ENCODE measurements at regions not wholly inside any gene's neighbourhood (a gene's known extent, or its start where the extent isn't known, plus 50 kb on each side); places are given as distances from the start of the nearest gene placed in this dataset.
"Not testable (repeated sequence)": the region's sequence is repeated elsewhere in the genome, so short reads cannot be mapped to it uniquely, and the experiment has no call there.

- DNase-seq (ENCODE audit: low read depth): no peak
Observed at GRCh38 chr16:61002479-61003204, 1033.6 kb downstream of the CDH8 start.

DNA sequence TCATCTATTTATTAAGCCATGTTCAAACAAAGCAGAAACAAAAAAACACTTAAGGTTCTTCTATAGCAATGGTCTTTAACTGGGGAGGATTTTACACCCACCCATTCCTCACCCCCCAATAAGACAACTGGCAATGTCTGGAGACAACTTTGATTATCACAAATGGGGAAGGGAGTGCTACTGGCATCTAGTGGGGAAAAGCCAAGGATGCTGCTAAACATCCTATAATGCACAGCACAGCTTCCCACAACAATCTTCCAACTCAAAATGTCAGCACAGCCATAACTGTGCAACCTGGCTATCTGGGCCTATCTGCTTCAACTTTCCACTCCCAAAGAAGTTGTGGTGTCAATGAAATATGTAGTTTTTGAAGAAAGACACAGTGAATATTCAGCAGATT, 1044.4 kb downstream of the CDH8 start:
- DNase-seq (ENCODE audit: low read depth): no peak

DNA sequence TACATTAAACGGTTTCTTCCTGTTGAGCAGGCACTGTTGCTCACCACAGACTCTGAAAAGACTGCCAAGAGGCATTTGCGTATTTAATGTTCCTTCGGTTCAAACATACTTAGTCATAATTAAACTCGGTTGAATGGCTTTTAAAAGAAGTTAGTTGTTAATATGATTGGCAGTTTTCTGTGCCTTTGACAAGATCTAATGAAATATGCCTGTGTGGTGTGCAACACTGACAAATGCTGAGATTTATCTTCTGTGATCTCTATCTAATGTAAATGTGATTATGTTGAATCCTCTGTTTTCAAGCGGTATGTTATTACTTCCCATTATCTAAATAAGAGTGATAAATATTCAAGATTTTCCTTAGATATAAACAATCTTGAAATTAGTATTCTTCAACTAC, 1046.6 kb downstream of the CDH8 start:
- DNase-seq (ENCODE audit: low read depth): no peak

- no peak for DNase-seq (ENCODE audit: low read depth)
Observed at GRCh38 chr16:60979119-60979518, 1057.1 kb downstream of the CDH8 start.

DNA sequence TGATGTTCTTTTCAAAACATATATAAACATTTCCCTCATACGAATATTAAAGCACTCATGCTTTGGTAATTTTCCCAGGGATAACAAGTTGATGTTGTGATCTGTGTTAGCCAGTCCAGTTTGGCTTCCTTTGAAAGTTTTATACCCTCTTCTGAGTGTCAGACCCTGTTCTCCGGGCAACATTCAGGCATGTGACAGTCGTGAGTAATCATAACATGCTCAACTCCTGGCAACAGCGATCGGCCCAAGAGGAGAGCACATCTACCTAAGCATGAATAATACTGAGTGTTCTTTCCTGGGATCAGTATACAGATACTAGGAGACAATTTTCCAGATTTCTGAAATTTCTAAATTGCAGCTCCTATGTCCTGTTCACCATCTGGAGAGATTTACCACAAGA, 1086.4 kb downstream of the CDH8 start:
- DNase-seq (ENCODE audit: low read depth): no peak

DNA sequence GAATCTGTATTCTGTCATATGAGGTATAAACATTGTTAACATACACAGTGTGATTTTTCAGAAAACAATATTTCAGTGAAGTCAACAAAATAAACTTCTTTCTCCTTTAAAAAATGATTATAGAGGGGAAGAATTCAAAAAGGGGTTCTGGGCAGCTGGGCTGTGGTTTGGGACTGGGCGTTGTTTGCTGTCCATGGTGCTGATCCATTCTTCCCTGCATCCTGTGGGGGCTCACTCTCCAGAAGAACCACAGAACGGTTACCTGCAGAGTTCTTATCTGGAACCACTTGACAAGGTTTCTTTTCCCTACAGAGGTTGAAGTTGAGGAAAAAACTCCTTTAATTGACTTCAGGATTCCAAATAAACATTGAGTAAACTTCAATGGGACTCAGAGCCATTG, 1091.0 kb downstream of the CDH8 start:
- DNase-seq (ENCODE audit: low read depth): no peak

DNA sequence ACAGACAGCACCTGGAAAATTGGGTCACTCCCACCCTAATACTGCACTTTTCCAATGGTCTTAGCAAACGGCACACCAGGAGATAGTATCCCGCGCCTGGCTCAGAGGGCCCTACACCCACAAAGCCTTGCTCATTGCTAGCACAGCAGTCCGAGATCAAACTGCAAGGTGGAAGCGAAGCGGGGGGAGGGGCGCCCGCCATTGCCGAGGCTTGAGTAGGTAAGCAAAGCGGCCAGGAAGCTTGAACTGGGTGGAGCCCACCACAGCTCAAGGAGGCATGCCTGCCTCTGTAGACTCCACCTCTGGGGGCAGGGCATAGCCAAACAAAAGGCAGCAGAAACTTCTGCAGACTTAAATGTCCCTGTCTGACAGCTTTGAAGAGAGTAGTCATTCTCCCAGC, 1100.0 kb downstream of the CDH8 start:
- DNase-seq (ENCODE audit: low read depth): not testable (repeated sequence)

DNA sequence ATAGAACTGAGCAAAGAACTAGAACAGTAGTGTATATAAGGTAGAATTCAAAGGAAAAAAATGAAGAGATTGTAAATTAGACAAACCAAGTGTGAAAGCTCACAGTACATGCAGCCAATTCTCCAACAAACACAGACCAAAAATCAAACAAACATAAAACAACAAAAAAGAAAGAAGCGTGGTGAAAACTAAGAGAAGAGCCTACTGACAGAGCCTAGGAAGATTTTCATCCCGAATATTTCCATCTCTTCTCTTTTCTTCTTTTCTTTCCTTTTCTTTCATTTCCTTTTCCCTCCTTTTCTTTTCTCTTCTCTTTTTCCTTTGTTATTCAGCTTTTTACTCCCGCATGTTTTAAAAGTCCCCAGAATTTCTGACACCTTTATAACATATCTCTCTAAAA, 1103.6 kb downstream of the CDH8 start:
- no peak for DNase-seq (ENCODE audit: low read depth)

DNA sequence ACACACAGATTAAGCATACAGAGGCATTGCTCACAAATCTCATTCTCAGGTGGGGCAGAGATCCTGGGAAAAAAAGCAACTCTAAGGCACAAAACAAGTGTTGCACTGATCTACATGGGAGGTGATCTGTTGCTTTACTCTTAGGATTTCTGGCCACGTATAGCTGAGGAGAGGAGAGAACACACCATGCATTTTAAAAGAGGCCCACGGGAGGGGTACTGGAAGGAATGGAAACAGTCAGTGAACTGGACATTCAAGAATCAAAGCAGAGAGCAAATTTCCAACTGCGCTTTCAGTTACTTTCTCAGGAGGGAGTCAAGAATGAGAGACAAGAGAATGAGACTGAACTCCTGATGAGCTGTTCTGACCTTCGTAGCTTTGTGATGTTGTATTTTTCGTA, 1105.9 kb downstream of the CDH8 start:
- no peak for DNase-seq (ENCODE audit: low read depth)

- DNase-seq (ENCODE audit: low read depth): no peak
Observed at GRCh38 chr16:60922920-60923319, 1113.3 kb downstream of the CDH8 start.

DNA sequence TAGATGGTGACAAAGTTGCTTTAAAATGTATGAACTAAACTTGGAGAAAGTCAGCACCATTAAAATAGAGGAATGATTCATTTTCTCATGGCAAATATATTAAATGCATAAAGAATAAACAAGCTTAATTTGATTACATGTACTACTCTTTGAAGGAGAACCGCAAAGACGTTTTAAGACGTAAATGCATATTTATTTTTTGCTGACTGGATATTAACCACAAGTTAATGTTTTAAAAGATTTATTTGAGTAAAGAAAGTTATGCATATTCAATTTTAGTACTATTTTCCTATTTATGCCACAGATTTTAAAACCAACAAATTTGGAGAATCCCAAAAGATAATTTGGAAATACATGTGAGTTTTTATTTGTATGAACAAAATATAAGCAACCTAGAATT, 1121.9 kb downstream of the CDH8 start:
- DNase-seq (ENCODE audit: low read depth): no peak

GRCh38 chr16:60907645-60908044, 1128.6 kb downstream of the CDH8 start:
- no peak for DNase-seq (ENCODE audit: low read depth)

GRCh38 chr16:60905811-60906210, 1130.4 kb downstream of the CDH8 start:
- no peak for DNase-seq (ENCODE audit: low read depth)

DNA sequence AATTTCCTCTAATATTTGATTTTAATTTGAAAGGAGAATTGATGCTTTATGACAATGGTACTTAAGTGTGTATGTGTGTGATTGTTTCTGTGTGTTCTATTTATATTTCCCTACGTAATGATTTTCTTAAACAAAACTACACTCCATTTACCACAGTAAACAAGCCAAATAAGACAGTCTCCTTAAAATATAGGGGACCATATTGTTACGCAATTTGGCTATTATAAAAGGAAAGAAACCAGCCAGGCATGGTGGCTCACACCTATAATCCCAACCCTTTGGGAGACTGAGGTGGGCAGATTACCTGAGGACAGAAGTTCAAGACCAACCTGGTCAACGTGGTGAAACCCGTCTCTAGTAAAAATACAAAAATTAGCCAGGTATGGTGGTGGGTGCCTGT, 1134.1 kb downstream of the CDH8 start:
- no peak for DNase-seq (ENCODE audit: low read depth)

DNA sequence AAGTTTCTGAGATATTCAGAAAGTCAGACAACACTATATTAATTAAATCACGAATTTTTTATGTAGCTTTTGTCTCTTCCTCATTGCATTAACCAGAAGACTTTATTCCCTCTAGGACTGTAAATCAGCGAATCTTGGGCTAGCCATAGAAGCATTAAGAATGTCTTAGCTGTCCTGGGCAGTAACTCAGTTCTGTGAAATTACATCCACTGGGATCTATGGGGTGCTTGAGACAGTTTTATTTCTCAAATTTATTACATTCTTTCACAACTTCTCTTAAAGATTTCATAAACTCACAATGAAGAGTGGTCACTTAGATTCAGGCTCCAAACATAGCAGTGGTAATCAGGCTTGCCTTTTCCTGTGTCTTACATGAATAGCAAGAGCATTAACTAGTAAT, 1153.4 kb downstream of the CDH8 start:
- DNase-seq (ENCODE audit: low read depth): no peak

- no peak for DNase-seq (ENCODE audit: low read depth)
Observed at GRCh38 chr16:60852635-60853034, 1183.6 kb downstream of the CDH8 start.

- no peak for DNase-seq (ENCODE audit: low read depth)
Observed at GRCh38 chr16:60821661-60822060, 1214.6 kb downstream of the CDH8 start.

DNA sequence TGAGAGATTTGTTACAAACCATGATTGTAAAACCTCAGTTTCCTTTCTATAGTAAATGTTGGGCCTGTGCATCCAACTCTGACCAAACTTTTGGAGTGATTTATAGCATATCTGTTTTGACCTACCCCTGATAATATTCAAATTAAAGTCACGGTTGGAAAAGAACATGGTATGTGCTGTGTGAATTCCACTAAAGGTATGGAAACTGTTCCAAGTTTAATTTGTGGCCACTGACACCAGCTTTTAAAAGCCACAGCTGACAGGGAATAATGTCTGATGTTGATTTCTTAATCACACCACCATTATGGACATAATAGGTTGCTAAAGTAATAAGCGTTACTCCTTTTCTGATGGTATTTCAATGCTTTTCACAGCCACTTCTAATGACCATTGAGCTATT, 1215.9 kb downstream of the CDH8 start:
- no peak for DNase-seq (ENCODE audit: low read depth)

DNA sequence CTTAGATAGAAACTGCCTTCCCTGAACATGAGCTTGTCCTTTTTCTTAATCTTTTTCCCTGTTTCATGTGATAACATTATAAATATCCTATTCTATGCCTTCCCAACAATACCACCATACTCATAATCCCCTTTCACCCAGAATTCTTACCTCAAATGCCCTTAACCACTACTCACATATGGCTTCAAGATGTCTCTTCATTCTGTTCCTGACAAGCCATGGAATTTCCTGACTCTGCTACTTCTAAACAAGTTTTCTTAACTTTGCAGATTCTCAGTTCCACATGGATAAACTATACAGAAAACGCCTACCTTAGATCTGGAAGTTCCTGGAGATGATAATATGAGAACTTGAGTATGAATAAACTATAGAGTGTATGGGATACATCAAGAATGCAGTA, 1217.8 kb downstream of the CDH8 start:
- DNase-seq (ENCODE audit: low read depth): no peak

DNA sequence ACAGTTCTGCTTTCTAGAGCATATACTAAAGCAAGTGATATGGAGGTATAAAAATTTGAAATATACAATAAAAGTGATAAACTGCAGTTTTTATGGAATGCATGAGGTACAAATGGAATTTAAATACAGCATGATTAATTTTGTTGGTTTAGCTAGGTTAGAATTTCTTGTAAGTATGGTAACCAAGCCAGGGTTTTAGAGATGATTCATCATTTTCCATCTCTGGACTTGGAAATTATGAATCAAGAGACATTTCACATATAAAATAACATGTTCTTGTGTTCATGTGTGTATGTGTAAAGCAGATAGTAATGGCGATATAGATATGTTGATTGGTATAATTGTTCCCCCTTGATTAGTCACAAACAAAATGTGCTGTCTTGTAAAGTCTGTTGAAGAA, 1219.8 kb downstream of the CDH8 start:
- no peak for DNase-seq (ENCODE audit: low read depth)

- no peak for DNase-seq (ENCODE audit: low read depth)
Observed at GRCh38 chr16:60815865-60816264, 1220.4 kb downstream of the CDH8 start.

DNA sequence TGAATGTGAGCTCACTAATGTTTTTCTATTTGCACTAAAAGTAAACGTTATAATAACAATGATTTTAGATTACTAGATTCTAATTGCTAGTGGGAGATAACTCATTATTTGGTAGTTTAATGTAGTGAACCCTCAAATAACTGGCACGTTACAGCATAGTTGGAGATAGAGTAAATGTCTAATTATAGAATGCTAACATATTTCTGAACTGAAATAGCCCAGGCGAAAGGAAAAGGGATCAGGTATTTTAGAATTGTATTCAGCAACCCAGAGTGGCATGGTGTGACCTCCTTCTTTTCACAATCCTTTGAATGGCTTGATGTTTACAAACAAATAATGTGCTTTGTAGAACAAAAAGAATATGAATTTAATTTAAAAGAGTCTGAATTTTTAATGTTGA, 1221.2 kb downstream of the CDH8 start:
- no peak for DNase-seq (ENCODE audit: low read depth)

- no peak for DNase-seq (ENCODE audit: low read depth)
Observed at GRCh38 chr16:60811657-60812056, 1224.6 kb downstream of the CDH8 start.

DNA sequence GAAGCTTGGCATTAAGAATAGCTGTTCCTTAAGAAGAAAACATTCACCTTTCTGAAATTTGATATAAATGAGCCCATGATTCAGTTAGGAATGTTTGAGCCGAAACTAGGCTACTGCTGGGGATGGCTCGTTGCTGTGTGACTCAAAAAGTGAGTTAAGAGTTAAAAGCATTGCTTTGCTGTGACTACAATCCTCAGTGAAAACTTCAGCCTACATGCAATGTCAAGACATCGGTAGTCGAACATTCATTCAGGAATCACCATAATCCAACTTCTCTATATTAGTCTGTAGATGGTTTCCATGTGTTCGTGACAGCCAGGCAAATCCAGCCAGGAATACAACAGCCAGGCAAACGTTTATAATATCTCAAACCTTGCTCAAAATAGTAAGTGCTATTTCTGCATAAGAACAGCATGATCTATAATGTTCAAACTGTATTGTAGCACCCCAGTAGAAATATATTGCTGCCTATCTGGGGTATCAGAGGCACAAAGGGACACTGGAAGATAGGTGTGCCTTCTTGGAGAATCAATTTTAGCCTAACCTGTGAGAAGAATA, 1225.1 kb downstream of the CDH8 start:
- no peak for DNase-seq (ENCODE audit: low read depth)

All from activated T-cell treated with anti-CD3 and anti-CD28 coated beads for 48 hours (primary cell).